HG03432 (cell line): ENCODE measurements at regions not wholly inside any gene's neighbourhood (a gene's known extent, or its start where the extent isn't known, plus 50 kb on each side); places are given as distances from the start of the nearest gene placed in this dataset.
"Not testable (repeated sequence)": the region's sequence is repeated elsewhere in the genome, so short reads cannot be mapped to it uniquely, and the experiment has no call there.

Source experiments
- ATAC-seq: cut with Tn5 transposase; IDR thresholded peaks from one replicate; pipeline ENCODE4 v1.9.1; 2021; ENCODE audit warnings: mild to moderate bottlenecking, moderate library complexity; ENCODE audit not compliant: unreplicated experiment

DNA sequence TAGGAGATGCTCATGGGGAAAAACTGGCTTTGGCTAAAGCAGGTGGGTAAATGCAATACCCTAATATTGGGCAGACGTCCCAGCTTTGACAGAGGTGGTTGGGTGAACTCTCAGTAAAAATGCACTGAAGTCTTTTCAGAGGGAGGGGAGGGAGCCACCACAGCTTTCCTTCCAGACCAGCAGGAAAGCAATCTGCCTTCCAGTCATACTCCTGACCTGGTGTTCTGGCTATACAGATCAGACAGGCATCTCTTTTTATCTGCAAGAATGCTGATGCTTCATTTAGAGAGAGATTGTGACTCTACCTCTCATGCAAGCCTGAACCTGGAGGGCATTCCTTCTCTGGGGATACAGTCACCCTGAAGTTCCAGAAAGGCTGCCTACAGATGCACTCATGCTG lies 52.6 kb upstream of the ICA1 start:
- no peak for ATAC-seq

DNA sequence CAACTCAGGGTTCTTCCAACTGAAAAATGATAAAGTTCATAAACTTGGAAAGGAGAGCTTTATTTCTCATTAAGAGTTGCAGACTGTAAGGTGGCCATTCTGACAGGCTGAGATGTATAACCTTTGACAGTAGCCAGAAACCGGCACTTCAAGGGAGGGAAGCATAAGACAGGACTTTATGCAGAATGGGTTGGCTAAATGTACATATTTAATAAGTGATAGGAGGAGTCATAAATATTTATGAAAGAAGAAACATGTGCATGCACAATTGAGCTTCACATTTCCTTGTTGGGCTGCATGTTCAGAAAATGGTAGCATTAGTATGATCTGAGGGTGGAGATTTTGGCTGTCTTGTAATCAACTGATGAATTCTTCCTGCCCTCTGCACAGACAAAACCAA lies 57.1 kb upstream of the ICA1 start:
- no peak for ATAC-seq

DNA sequence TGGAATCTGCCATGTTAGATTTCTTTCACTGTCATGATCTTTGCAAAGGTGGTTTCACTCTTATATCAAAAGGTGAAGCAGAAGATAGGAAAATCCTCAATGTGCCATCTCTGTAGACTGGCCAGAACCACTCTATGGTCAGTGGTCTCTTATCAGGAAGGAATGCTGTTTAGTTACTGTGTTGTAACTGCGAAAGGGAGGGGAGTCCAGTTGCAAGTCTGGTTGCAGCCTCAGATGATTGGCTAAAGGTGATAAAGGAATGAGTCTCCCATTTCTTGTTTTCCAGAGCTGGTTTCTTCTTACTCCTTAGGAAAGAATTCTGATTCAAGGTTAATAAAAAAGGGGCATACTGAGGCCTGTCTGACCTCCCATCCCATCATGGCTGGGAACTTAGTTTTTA lies 58.2 kb upstream of the ICA1 start:
- ATAC-seq, result no peak

DNA sequence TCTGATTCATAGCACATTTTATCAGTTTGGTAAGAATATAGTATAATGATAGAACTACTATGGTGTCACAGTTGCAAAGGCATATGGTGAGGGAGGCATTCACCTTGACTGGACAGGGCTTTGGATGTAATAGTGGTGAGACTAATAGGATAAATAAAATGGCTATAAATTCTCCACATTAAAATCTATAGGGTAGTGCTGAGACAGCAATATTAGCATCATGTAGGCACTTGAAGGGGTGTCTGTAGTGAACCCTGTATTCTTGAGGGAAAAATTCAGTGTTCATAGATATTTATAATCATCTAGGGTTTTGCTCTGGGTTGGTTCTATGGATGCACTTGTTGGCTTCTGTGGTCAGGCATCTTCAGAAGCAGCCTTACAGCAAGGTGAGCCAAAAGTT lies 59.3 kb upstream of the ICA1 start:
- ATAC-seq, result no peak

DNA sequence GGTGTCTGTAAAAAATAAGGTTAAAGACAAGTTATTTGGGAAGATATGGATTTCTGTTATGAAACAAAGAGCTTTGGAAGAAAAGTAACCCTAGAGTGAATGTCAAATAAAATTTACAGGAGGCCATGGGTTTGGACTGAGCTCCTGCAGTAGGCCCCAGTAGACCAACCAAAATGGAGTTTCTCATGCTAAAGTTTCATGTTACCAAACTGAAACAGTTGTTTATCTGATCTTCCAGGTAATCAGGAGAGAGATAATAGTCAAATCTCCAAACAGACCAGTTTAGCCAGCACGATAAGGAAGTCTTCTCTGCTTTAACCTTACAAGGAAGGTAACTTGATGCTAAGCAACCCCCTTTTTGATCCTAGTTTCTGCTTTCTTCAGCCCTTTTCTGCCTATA lies 60.7 kb upstream of the ICA1 start:
- no peak for ATAC-seq

DNA sequence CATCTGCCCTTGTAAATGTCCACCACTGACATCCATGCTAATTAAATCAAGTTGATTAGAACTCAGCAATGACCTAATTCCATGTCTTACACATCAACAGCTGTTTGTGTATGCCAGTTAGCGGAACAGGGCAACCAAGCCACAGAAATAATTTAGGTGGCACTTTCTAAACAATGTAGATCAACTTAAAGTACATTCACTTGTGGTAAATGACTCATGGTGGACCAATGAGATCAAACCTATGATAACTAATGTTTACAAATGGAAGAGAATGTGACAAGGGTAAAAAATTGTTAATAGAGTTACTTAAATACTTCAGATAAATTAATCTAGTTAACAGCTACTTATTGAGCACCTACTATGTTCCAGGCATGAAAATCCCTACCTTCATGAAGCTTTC lies 63.1 kb upstream of the ICA1 start:
- no peak for ATAC-seq

DNA sequence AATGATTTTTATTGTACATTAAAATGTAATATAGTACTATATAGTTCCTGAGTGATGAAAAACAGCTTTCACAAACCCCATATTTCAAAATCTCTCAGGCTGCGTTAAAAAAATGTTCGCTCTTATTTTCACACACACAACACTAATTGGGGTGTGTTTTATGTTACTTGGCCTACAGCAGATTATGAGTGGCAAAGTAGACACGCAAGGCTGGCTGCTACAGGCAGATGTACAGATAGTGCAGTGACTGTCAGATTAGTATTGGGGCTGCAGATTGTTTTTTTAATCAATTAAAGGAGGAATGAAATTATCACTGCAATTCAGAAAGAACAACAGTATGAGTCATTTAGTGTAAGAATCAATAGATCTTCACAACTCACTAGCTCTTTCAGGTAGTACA lies 65.2 kb upstream of the ICA1 start:
- ATAC-seq, result no peak

DNA sequence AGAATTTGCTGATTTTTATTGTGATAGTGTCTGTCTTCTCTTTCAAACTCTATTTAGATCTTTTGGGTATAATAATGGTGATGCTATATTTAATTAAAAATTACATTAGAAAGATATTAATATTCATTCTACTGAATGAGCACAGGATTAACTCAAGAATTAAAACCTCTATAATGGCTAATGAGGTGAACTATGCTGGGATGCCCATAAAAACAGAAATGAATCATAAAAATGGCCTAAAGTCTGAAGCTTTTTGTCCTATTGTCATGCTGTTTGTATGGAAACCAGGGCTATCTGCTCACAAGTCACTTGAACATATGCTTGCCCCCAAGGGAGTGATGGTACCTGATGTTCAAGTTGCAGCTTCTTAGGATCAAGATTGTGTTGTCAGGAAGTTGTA lies 76.2 kb upstream of the ICA1 start:
- ATAC-seq, result no peak

DNA sequence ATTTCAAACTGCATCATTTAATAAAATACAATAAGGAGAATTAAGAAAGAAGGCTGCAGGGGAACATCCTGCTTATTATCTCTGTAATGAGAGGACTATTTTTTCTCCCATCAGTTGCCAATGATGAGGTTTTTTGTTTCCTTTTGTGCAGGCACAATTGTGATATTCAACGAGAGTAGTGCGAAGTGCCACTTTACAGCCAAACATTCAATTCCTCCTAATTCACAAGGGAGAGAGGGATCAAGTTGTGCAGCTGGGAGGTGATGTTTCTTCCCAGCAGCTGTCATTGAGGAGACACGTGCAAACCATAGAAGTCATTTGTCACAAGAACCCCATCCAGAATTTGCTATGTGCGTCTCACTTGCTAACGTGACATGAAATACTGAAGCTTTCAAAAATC lies 81.6 kb upstream of the ICA1 start:
- ATAC-seq, result no peak

DNA sequence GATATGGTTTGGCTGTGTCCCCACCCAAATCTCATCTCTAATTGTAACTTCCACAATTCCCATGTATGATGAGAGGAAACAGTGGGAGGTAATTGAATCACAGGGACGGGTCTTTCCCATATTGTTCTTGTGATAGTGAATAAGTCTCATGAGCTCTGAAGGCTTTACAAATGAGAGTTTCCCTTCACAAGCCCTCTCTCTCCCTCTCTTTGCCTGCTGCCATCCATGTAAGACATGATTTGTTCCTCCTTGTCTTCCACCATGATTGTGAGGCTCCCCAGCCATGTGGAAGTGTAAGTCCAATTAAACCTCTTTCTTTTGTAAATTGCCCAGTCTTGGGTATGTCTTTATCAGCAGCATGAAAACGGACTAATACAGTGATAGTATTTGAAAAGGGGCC lies 85.4 kb upstream of the ICA1 start:
- not testable (repeated sequence) for ATAC-seq

DNA sequence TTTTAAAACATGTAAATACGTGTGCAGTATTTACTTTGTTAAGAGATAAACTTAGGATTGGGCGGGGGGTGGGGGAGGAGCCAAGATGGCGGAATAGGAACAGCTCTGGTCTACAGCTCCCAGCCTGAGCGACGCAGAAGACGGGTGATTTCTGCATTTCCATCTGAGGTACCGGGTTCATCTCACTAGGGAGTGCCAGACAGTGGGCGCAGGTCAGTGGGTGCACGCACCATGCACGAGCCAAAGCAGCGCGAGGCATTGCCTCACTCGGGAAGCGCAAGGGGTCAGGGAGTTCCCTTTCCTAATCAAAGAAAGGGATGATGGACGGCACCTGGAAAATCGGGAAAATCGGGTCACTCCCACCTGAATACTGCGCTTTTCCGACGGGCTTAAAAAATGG lies 81.8 kb upstream of the NXPH1 start:
- ATAC-seq, result not testable (repeated sequence)

DNA sequence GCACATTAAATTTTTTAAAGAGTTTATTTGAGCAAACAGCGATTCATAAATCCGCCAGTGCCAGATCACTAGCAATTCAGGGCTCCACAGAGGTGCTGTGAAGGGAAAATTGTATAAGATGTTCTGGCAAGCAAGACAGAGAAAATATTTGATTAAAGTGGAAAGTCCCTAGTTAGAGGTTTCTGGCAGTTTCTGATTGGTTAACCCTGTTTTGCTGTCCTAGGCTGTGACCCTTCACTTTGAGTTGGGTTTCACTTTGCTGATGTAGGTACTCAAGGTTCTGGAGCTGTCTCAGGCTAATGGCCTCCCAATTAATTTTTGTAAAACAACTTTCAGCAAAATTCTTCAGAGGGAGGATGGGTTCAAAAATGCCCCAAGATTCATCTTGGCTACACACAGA lies 79.4 kb upstream of the NXPH1 start:
- ATAC-seq, result peak; percentile 72

DNA sequence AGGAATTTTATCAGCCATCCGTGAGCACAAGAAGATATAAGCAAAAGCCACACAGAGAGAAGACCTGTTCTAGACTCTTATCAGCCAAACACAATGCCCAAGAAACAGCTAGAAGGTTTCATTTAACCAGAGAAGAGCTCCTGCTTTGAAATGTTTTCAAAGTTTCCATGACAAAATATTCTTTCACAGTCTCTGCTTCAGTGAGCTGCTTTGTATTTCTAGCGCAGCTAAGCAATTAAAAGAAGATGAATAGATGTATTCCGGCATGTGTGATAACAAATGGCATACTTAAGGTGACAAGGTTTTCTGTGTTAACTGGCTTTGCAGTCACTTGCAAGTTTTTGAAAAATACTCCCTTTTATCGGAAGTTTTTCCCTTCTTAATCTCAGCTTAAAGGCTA lies 78.9 kb upstream of the NXPH1 start:
- no peak for ATAC-seq

DNA sequence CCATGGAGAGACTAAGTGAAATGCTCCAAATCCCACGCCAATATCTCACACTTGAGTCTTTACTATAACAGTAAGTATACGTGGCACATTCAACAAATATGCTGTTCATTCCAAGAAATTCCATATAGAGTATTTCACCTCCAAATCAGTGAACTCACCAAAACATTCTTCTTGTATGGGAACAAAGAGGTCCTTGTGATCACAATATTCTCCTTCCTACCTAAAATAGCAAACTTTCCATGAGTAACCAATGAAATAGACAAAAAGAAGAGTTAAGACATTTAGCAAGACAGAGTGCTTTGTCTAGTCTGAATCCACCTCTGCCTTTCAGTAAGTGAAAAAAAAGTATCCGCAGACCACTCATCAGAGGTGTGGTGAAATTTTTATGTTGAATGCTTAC lies 77.3 kb upstream of the NXPH1 start:
- ATAC-seq, result no peak

DNA sequence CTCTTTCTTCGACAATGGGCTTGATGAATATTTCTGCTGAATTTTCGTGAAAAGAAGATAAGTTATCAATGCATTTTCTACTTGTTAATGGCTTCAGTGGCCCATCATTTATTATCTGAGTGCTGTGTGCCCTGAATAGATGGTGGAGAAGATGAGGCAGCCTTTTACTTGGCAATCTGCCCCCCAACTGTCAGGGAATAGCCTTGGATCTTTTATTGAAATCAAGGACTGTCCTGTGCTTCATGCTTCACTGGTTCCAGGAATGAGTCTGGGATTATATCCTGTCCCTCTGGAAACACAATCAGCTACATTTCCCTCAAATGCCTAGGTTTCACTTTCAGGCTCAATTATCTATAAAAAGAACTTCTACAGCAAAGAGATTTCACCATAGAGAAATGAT lies 75.9 kb upstream of the NXPH1 start:
- ATAC-seq, result no peak

DNA sequence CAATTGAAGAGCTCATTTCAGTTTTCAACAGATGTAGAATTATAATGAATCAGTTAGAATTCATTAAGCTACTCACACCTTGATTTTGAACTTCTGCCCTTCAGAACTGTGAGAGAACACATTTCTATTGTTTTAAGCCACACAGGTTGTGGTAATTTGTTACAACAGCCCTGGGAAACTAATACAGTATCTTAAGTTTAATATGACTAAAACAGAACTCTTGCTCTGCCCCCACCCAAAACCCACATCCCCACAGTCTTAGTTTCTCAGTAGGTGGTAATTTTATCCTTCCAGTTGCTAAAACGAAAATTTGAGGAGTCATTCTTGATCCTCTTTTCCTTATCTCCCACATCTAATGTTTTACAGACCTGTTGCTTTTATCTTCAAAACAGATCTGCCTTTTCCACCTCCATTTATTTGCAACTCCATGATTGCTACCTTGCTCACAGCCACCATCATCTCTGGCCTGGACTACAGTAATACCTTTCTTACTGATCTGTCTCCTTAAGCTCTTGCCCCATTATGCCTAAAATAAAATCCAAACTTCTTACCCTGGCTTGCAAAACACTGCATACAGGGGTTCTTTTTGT lies 72.8 kb upstream of the NXPH1 start:
- ATAC-seq, result peak; percentile 41

DNA sequence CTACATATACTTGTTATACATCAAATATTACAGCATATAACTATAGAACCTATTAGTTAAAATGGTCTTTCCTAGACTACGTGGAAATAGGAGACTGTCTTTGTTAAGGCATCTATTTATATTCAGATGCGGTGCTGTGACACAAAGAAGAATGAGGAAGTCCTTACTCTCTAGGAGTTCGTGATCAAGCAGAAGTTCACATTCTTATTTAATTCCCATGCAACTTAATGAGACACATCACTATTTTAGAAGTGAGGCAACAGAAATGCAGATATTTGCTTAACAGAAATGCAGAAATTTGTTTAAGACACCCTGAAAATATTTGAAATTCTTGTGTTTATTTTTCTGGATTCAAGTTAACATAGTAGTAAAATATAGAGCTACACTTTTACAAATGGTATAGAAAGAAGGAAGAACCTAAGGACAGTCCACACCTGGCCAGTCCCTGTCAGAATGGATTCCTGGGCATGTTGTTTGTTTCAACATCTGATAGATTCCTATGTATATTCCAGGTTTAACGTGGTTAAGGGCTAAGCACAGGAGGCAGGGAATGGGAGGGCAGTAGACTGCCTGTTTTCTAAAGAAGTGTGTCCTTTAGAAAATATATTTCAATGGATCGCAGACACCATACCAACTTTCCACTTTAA lies 70.6 kb upstream of the NXPH1 start:
- no peak for ATAC-seq

DNA sequence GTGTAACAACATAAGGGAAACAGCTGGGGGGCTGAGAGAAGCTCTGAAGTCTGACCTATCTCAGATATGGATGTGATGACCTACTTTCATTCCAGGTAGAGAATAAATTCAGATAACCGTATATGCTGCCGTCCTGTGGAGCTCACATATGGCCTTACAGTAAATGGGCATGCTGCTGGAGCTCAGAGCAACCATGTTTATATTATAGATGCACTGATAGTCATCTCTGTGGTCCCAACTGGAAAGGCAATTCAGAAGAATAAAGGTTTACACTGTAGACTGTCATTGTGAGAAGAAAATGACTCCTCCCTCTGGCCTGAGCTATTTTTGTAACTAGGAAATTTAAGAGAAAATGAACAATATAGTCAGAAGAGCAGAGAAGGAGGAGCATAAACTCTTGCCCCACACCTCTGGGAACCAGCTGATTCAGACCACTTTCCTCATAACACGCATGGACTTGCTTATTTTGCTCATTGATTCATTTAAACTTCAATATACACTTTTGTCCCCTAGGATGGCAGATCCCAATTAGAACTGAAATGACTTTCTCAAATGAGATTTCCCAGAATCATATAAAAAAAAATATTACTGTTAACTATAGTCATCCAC lies 69.9 kb upstream of the NXPH1 start:
- ATAC-seq, result no peak

DNA sequence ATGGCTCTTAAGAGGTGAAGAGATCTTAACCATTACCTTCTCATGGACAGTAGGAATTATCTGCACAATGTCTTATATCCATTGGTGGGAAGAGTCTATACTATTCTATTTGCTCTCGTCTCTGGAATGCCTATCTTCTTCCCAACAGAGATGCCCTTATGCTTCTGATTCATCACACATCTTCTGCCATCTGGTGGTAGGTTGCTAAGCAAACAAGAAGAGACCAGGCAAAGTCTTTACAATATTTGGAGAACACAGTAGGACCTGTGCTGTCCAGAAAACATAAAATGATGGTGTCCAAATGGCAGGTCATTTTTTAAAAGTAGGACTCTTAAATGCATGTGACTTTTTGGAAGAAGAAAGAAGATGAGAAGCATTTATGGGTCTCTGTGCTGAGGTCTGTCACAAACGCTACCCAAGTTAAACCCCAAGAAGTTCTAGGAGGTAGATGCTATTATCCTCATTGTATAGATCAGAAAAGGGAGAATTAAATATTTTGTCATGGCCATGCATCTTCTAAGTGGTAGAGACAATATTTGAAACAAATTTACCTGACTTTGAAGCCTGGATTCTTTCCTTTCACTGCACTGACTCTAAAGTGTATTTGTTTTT lies 67.8 kb upstream of the NXPH1 start:
- ATAC-seq, result peak; percentile 69

DNA sequence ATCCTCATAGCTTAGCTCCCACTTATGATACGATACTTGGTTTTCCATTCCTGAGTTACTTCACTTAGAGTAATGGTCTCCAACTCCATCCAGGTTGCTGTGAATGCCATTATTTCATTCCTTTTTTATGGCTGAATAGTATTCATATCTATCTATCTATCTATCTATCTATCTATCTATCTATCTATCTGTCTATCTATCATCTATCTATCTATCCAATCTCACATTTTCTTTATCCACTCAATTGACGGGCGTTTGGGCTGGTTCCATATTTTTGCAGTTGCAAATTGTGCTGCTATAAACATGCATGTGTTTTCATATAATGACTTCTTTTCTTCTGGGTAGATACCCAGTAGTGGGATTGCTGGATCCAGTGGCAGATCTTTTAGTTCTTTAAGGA lies 65.4 kb upstream of the NXPH1 start:
- ATAC-seq, result not testable (repeated sequence)

DNA sequence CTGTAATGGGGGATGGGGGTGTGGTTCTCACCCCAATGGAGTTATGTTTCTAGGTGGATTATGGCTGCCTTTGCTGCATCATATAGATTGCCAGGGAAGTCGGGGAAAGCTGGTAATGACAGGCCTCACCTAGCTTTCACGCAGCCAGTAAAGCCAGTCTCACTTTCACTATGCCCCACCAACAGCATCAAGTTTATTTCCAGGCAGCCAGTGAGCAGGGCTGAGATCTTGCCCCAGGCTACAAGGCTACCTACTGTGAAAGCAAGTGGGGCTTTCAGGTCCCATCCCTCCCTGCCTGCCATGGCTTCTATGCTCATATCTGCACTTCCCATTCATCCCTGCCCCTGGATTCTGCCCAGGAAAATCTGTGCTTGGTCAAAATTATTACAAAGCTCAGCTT lies 61.7 kb upstream of the NXPH1 start:
- peak; percentile 93 for ATAC-seq

DNA sequence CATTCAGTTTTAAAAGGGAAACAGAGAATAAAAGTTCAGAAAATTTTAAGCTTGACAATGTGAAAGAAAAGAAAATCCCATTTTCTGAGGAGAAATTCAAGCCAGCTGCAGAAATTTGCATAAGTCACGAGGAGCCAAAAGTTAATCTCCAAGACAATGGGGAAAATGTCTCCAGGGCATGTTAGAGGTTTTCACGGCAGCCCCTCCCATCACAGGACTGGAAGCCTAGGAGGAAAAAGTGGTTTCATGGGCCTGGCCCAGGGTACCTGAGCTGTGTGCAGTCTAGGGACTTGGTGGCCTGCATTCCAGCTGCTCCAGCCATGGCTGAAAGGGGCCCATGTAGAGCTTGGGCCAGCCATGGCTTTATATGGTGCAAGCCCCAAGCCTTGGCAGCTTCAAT lies 59.6 kb upstream of the NXPH1 start:
- no peak for ATAC-seq
